Daoy (cell line): ENCODE measurements at regions not wholly inside any gene's neighbourhood (a gene's known extent, or its start where the extent isn't known, plus 50 kb on each side); places are given as distances from the start of the nearest gene placed in this dataset.
A peak's percentile ranks its signal among the peaks of the same experiment; 100 is the strongest.
"Not testable (repeated sequence)": the region's sequence is repeated elsewhere in the genome, so short reads cannot be mapped to it uniquely, and the experiment has no call there.

Source experiments
- DNase-seq: peaks from one replicate; pipeline ENCODE4 v3.0.0-alpha.2; 2015; ENCODE audit warnings: low read depth

- no peak for DNase-seq
Measured at GRCh38 chr10:35903021-35903420, 260.9 kb upstream of the FZD8 start.

DNA sequence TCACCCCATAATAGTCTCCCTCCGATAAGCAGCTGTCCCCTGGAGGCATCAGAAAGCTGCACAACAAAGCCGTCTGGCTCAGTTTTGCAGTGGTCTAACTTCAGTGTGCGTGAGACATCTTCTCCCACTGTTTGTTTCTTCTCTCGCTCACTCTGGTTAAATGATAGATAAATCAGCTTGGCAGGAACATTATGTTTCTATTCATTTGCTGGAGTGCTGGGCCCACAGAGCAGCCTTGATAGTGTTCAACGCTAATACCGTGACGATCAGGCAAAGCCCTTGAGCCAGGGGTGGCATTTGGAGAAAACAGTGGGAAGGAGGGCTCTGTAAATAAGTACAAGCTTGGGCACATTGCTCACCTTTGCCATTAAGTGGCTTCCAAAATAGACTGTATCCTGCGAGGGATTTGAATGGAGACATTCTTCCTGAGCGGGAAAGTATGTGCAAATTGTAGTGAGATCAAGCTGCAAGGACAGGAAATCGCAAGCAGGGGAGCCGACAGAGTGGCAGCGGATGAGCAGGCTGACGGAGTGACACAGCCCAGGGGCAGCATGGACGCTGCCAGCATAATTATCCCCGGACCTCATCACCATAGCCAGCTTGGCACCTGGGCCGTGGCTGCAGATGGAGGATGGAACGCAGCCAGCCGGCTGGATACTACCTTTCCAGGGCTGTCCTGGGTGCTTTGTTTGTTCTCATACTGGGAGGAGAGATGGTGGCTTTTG, 256.8 kb upstream of the FZD8 start:
- no peak for DNase-seq

DNA sequence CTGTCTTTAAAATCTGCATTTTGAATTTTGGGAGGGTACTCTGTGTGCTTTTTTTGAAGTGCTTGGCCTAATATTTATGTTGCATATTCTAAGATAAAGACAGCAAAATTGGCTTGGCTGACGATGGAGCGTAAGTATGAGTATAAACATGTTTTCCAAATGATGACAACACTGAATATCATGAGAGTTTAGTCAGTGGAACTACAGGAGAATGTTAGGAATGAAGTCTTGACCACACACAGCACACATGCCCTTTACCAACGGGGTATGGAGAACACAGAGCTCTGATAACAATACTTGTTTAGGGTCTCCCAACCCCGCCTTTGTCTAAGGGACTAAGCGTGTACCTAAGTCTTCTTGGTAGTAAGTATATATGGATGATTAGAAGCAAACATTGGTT, 253.9 kb upstream of the FZD8 start:
- DNase-seq = peak; percentile 9

GRCh38 chr10:35895331-35895730, 253.2 kb upstream of the FZD8 start:
- DNase-seq = no peak

DNA sequence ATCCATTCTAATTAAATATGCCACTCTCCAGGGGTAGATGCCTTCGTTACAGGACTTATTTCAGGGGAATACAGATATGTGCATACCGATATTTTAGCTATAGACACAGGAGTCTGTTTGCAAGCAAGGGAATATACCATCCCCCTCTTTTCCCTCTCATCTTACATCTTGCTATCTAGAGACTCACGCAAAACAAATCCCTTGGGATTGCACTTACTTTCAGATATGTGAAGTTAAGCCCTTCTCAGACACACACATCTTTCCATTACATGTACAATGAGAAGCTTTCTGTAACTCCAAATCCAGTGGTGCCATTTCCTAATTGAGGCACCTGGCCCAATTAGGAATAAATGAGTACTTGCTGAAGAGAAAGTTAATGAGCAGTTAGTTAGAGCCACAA, 250.4 kb upstream of the FZD8 start:
- no peak for DNase-seq

DNA sequence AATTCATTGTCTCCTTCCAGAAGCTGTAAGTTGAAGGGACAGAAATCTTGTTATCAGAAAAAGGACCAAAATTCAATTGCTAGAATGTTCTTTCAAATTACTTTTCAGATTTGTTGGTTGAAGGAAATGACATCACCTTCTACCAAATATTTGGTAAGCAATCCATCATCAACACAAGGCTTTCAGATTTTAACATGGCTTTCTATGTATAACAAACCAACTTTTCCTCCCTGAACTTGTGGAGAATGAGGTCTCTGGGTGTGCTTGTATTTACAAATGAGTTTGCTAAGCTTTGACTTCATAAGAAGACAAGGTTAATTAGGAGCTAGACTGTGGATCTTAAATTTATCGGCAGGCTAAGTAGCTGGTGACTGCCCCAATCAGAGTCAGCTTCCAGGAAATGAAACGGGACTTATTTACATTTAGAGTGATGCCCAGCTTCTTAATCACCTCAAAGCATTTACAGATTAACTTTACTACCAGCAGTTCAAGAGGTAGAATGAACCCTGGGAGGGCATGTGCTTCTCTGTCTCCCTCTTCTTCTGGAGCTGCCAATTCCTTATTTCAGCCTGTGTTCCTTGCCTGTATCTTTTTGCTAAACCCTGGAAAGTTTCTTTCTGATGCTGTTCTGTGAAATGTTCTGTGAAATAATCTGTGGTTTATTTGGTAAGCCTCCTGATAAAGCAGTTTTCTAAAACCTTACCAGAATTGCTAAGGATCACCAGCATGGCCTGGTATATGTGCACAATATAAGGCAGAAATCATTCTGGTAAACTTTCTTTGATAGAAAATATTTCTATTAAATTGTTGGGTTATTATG, 248.8 kb upstream of the FZD8 start:
- no peak for DNase-seq

- DNase-seq = no peak
Measured at GRCh38 chr10:35889971-35890675, 248.0 kb upstream of the FZD8 start.

GRCh38 chr10:35889226-35889625, 247.1 kb upstream of the FZD8 start:
- DNase-seq = no peak

DNA sequence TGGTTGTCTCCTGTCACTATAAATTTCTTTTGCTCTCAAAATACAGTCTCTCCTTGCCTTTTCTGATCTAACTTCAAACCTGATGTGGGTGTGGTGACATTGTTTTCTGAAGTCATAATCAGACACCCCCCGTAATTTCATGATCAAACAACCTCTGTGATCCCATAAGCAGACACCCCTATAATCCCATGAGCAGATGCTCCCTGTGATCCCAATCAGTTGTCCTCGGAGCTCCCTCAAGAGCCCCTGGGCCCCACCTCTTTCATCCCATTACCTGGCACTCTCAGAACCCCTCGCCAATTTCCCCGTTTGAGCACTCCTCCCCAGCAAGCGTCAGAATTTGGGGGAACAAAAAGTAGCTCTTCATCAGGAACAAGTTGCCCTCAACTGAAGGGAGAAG, 246.3 kb upstream of the FZD8 start:
- DNase-seq = no peak

DNA sequence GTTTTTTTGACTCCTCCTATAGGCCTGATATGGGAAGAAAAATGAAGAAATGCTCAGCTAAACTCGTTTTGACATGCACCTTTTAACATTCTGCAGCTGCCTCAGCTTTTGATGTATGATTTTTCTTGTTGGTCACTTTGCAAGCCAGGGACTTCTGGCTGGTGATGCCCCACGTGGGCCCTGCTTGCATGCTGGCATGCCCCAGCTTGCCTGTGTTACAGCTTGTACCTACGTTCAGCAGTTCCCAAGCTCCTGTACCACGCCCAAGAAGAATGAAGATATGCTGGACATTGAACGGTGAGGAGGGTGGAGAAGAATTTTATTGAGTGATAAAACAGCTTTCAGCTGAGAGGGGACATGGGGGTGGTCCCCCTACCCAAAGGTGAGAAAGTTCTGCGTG, 245.6 kb upstream of the FZD8 start:
- DNase-seq = no peak

- no peak for DNase-seq
Measured at GRCh38 chr10:35885076-35885475, 243.0 kb upstream of the FZD8 start.

DNA sequence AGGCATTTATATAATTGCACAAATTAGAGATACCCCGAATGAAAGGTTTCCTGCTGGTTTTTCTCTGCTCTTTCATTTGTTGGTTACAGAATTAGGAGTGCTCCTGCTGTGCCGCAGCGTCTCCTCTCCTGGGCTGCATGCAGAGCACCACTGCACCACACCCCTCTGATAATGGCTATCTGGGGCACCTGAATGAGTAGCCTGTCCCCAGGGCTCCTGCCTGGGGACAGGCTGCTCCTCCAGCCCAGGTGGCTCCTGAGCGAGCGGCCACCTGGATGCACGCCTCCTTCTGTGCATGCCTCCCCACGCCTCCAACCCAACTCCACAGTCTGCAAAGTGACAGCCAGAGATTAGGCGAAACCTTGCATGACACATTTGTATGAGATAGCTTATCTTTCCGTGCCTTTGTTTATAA, 242.6 kb upstream of the FZD8 start:
- no peak for DNase-seq

DNA sequence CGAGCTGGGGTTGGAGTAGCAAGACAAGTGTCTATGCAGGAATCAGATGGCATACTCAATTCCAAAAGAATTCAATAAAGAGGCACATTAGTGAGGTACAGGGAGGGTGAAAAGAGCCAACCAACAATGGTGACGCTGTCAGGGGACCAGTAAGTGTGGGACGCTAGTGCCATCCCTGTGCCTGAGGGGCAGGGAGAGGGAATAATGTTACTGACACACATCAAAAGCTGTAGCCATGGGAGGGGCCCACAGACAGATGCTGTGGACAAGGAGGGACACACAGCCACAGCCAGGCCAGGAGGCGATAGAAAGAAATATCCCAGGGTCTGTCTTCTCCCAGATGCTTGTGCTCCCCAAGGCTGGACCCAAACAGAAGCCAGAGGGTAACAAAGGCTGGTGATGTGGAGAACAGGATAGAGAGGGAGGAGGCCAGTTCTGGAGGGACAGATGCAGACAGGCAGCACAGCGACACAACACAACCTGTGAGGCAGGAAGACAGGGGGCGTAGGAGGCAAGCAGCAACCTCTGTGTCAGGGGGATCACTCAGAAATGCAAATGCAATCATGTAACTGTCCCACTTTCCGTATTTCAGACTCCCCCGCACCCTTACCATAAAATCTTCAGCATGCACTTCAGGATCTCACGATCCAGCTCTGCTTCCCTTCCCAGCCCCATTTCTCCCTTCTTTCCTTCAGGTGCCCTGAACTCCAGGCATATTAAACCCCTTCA, 240.5 kb upstream of the FZD8 start:
- DNase-seq = no peak

GRCh38 chr10:35881320-35881719, 239.2 kb upstream of the FZD8 start:
- DNase-seq = no peak

- peak; percentile 24 for DNase-seq
Measured at GRCh38 chr10:35876248-35876647, 234.2 kb upstream of the FZD8 start.

DNA sequence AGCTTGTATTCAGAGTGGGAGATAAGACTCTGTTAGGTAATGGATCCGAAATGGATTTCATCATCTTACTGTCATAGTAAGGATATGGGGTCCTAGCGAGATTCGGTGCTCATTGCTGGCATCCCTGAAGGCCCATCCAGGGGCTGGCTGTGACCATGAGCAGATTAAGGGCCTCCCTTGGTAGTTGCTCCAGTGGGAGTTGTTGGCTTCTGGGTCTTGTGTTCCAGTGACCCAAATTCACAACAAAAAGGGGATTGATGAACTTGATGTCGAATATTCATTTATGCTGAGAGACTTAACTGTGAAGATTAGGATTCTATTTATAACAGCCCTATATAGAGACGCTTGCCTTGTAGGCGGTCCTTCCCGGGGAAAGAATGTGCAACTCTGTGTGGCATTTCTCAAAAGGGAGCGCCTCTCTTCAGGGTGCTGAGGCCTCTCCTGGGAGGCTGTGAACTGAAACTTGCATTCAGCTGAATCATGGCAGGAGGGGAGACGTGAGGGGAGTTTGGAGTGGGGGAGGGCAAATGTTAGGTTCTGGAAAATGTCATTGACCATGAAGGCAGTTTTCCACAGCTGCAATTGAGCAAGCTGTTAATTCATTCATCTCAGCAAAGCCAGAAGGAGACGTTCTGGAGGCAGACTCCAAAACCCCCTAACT, 233.1 kb upstream of the FZD8 start:
- no peak for DNase-seq

DNA sequence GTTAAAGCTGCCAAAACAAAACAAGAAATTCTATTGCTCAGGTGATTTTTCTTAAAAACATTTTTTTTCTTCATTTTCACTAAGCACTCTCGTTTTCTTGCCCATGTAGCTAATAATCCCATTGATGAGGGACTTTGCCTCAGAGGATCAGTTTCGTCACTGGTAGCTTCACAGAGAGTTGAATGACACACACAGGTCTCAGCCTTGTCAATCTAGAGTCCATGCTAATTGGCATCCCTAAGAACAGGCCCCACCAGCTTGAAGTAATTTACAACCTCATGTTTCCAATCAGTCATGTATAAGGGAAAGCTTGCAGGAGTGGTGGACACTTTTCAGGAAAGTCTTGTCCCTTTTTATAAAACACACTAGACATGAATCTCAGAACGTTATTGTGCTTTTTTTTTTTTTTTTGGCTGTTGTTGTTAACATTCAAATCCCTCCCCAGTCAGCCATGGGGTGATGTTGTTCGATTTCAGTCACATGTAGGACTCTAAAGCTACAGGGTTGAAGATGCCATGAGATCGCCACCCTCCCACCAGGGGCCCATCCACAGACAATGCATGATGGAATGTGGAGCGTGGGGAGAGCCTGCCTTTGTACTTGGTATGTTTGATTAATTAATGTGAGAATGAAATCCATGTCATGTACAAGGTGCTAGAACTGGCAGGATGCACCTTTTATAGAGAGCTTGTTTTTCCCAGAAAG, 232.4 kb upstream of the FZD8 start:
- DNase-seq = no peak

- DNase-seq = no peak
Measured at GRCh38 chr10:35872671-35873070, 230.6 kb upstream of the FZD8 start.

GRCh38 chr10:35870665-35871310, 228.7 kb upstream of the FZD8 start:
- no peak for DNase-seq

DNA sequence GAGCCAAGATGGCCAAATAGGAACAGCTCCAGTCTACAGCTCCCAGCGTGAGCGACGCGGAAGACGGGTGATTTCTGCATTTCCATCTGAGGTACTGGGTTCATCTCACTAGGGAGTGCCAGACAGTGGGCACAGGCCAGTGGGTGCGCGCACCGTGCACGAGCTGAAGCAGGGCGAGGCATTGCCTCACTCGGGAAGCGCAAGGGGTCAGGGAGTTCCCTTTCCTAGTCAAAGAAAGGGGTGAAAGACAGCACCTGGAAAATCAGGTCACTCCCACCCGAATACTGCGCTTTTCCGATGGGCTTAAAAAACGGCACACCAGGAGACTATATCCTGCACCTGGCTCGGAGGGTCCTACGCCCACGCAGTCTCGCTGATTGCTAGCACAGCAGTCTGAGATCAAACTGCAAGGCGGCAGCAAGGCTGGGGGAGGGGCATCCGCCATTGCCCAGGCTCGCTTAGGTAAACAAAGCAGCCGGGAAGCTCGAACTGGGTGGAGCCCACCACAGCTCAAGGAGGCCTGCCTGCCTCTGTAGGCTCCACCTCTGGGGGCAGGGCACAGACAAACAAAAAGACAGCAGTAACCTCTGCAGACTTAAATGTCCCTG, 216.7 kb upstream of the FZD8 start:
- DNase-seq = not testable (repeated sequence)
